Stimulated activated CD4-positive, alpha-beta T cell treated with anti-CD3 and anti-CD28 coated beads, Interleukin-2, amount 100 ng/mL, for 24 hours (primary cell): ENCODE measurements at regions not wholly inside any gene's neighbourhood (a gene's known extent, or its start where the extent isn't known, plus 50 kb on each side); places are given as distances from the start of the nearest gene placed in this dataset.

ENCODE experiments used
- DNase-seq, 2 donors: peaks; one replicate each; pipeline ENCODE4 v3.0.0-alpha.2; 2020

GRCh38 chr16:80418517-80419355 lies 122.1 kb upstream of the DYNLRB2 start:
- DNase-seq: no peak

- no peak for DNase-seq
Measured at GRCh38 chr16:80417706-80418271, 123.0 kb upstream of the DYNLRB2 start.

- DNase-seq: no peak
Measured at GRCh38 chr16:80408014-80408413, 132.8 kb upstream of the DYNLRB2 start.

GRCh38 chr16:80407265-80407987 lies 133.4 kb upstream of the DYNLRB2 start:
- no peak for DNase-seq

- DNase-seq: no peak
Measured at GRCh38 chr16:80404847-80405246, 135.9 kb upstream of the DYNLRB2 start.

GRCh38 chr16:80403894-80404293 lies 136.9 kb upstream of the DYNLRB2 start:
- no peak for DNase-seq

- no peak for DNase-seq
Measured at GRCh38 chr16:80390871-80391489, 149.8 kb upstream of the DYNLRB2 start.

- DNase-seq: no peak
Measured at GRCh38 chr16:80390046-80390445, 150.7 kb upstream of the DYNLRB2 start.

GRCh38 chr16:80389338-80389737 lies 151.5 kb upstream of the DYNLRB2 start:
- no peak for DNase-seq

- no peak for DNase-seq
Measured at GRCh38 chr16:80387318-80387921, 153.4 kb upstream of the DYNLRB2 start.

GRCh38 chr16:80384862-80385261 lies 155.9 kb upstream of the DYNLRB2 start:
- DNase-seq: no peak

- no peak for DNase-seq
Measured at GRCh38 chr16:80380514-80380913, 160.3 kb upstream of the DYNLRB2 start.

GRCh38 chr16:80377096-80377956 lies 163.5 kb upstream of the DYNLRB2 start:
- DNase-seq: no peak

- no peak for DNase-seq
Measured at GRCh38 chr16:80375973-80376372, 164.8 kb upstream of the DYNLRB2 start.

GRCh38 chr16:80375513-80375912 lies 165.3 kb upstream of the DYNLRB2 start:
- no peak for DNase-seq

GRCh38 chr16:80372341-80372740 lies 168.5 kb upstream of the DYNLRB2 start:
- DNase-seq: no peak

- DNase-seq: no peak
Measured at GRCh38 chr16:80369138-80369958, 171.4 kb upstream of the DYNLRB2 start.

GRCh38 chr16:80367037-80367658 lies 173.6 kb upstream of the DYNLRB2 start:
- DNase-seq: no peak

- DNase-seq: no peak
Measured at GRCh38 chr16:80366023-80366422, 174.8 kb upstream of the DYNLRB2 start.

- no peak for DNase-seq
Measured at GRCh38 chr16:80362816-80363215, 178.0 kb upstream of the DYNLRB2 start.

GRCh38 chr16:80356365-80356764 lies 184.4 kb upstream of the DYNLRB2 start:
- DNase-seq: no peak
